ENCODE measurements at regions not wholly inside any gene's neighbourhood (a gene's known extent, or its start where the extent isn't known, plus 50 kb on each side); places are given as distances from the start of the nearest gene placed in this dataset.

DNA sequence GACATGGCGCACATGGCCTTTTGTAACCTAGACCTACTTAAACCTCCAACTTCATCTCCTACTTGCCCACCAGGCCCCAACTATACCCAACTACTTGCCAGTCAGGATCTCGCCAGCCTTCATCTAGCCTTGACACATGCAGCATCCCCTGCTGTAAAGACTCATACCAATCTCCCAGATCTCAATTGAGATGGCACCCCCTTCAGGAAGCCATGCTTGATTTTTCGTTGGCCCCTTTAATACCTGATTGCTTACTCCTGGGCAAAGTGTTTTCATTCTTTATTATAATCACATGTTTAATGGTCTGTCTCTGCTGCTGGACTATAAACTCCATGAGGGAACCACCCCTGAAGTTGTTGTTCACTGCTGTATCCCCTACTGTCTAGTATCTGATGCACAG is 150.8 kb downstream of the SOX2 start:
- no peak for TF ChIP-seq CTCF (conservative IDR thresholded peaks at IDR 0.05; ENCODE audit: low read length)
- TF ChIP-seq EZH2phosphoT487 (IDR thresholded peaks at IDR 0.05; ENCODE audit: borderline replicate concordance, low read depth, low read length): no peak
- Histone ChIP-seq H3K9me3 (ENCODE audit: low read length) (no peaks in the 10 kb centered on the region), H2AFZ (ENCODE audit: low read length) (no peak overlapping the region), H3K27ac (ENCODE audit: low read depth, low read length, poor library complexity, severe bottlenecking) (no peak overlapping the region), H3K9me2 (ENCODE audit: insufficient read depth, low read length) (no peaks in the 10 kb centered on the region), H3K4me2 (ENCODE audit: low read length) (no peak overlapping the region), H3K79me2 (ENCODE audit: insufficient read depth, low read depth, low read length) (no peaks in the 10 kb centered on the region), H4K20me1 (ENCODE audit: insufficient read depth, low read length) (no peaks in the 10 kb centered on the region), H3K4me3 (ENCODE audit: low read depth, low read length, poor library complexity, severe bottlenecking) (no peak overlapping the region), H3K36me3 (ENCODE audit: insufficient read depth, low read length) (no peaks in the 10 kb centered on the region), H3K4me1 (ENCODE audit: insufficient read depth, low read length, poor library complexity, severe bottlenecking) (no peaks in the 10 kb centered on the region)
- BruUV-seq (replicated peaks): no TSS peak
- POLR2A ChIA-PET: no interaction called here
- no peak for DNase-seq (ENCODE audit: low spot score)
- CTCF ChIA-PET (ENCODE audit: unreplicated experiment): no interaction called here
- intact Hi-C loops (cut with micrococcal nuclease; ENCODE audit: unreplicated experiment): no loop called here

- Histone ChIP-seq H3K4me1 (ENCODE audit: insufficient read depth, low read length, poor library complexity, severe bottlenecking) (no peaks in the 10 kb centered on the region), H3K9me3 (ENCODE audit: low read length) (no peaks in the 10 kb centered on the region), H3K9me2 (ENCODE audit: insufficient read depth, low read length) (no peaks in the 10 kb centered on the region), H3K79me2 (ENCODE audit: insufficient read depth, low read depth, low read length) (no peaks in the 10 kb centered on the region), H3K27ac (ENCODE audit: low read depth, low read length, poor library complexity, severe bottlenecking) (no peak overlapping the region), H3K36me3 (ENCODE audit: insufficient read depth, low read length) (no peaks in the 10 kb centered on the region), H4K20me1 (ENCODE audit: insufficient read depth, low read length) (no peaks in the 10 kb centered on the region), H2AFZ (ENCODE audit: low read length) (peak overlapping the region; percentile 34; the same call in 1 of the 2 replicates), H3K4me3 (ENCODE audit: low read depth, low read length, poor library complexity, severe bottlenecking) (no peak overlapping the region), H3K4me2 (ENCODE audit: low read length) (no peak overlapping the region)
- intact Hi-C loops (cut with micrococcal nuclease; ENCODE audit: unreplicated experiment): no loop called here
- peak; percentile 41 for DNase-seq (ENCODE audit: low spot score)
- POLR2A ChIA-PET: interaction anchor here (0.6 kb wide), 1 partner anchor 55 kb away, joined by 3 read pairs; no protein-coding TSS in a partner anchor
- no TSS peak for BruUV-seq (replicated peaks)
- TF ChIP-seq CTCF (conservative IDR thresholded peaks at IDR 0.05; ENCODE audit: low read length) (peak; percentile 47; the same call in 1 of the 2 replicates), EZH2phosphoT487 (IDR thresholded peaks at IDR 0.05; ENCODE audit: borderline replicate concordance, low read depth, low read length) (no peak)
- CTCF ChIA-PET (ENCODE audit: unreplicated experiment): no interaction called here
Observed at GRCh38 chr3:181868576-181869082, 156.9 kb downstream of the SOX2 start.

DNA sequence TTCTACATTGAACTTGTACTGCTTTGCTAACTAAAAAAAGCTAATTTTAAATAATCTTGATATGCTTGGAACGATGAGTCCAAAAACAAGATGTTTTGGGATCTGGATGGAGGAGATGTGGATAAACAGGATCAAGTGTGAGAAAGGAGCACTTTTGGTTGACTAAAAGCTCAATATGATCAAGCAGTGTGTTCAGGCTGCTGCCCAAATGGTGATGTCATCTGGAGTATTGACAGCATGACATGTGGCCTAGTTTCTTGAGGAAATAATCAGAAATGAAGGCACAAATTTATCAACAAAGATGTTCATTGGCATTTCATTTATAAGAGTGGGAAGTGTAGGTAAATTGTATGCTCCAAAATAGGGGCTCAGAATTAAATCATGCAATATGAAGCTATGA is 161.2 kb downstream of the SOX2 start:
- no peaks in the 10 kb centered on the region for H3K79me2 ChIP-seq (ENCODE audit: insufficient read depth, low read depth, low read length)
- POLR2A ChIA-PET: interaction anchor here (0.6 to 1.0 kb wide), 5 partner anchors 15 to 537 kb away, joined by 3 to 12 read pairs (median 4); no protein-coding TSS in a partner anchor
- H3K36me3 ChIP-seq (ENCODE audit: insufficient read depth, low read length): no peaks in the 10 kb centered on the region
- DNase-seq (ENCODE audit: low spot score): no peak
- BruUV-seq (replicated peaks): no TSS peak
- no peaks in the 10 kb centered on the region for H4K20me1 ChIP-seq (ENCODE audit: insufficient read depth, low read length)
- H3K9me2 ChIP-seq (ENCODE audit: insufficient read depth, low read length): no peaks in the 10 kb centered on the region
- CTCF ChIA-PET (ENCODE audit: unreplicated experiment): no interaction called here
- intact Hi-C loops (cut with micrococcal nuclease; ENCODE audit: unreplicated experiment): no loop called here
- no peaks in the 10 kb centered on the region for H3K9me3 ChIP-seq (ENCODE audit: low read length)
- no peak overlapping the region for H3K4me2 ChIP-seq (ENCODE audit: low read length)
- H2AFZ ChIP-seq (ENCODE audit: low read length): no peak overlapping the region
- TF ChIP-seq EZH2phosphoT487 (IDR thresholded peaks at IDR 0.05; ENCODE audit: borderline replicate concordance, low read depth, low read length) (no peak), CTCF (conservative IDR thresholded peaks at IDR 0.05; ENCODE audit: low read length) (no peak)
- H3K4me1 ChIP-seq (ENCODE audit: insufficient read depth, low read length, poor library complexity, severe bottlenecking): no peaks in the 10 kb centered on the region
- no peak overlapping the region for H3K4me3 ChIP-seq (ENCODE audit: low read depth, low read length, poor library complexity, severe bottlenecking)
- H3K27ac ChIP-seq (ENCODE audit: low read depth, low read length, poor library complexity, severe bottlenecking): no peak overlapping the region
